Left lung (tissue), 4 donors: ENCODE measurements at regions not wholly inside any gene's neighbourhood (a gene's known extent, or its start where the extent isn't known, plus 50 kb on each side); places are given as distances from the start of the nearest gene placed in this dataset.
"Not testable (repeated sequence)": the region's sequence is repeated elsewhere in the genome, so short reads cannot be mapped to it uniquely, and the experiment has no call there.

Experiments
- ATAC-seq: fragments of 200-7000 bp; cut with Tn5 transposase; one replicate; pipeline ENCODE4 v1.9.1; 2020; ENCODE audit warnings: moderate library complexity
- DNase-seq, 4 donors: peaks; one replicate each; pipeline ENCODE4 v3.0.0-alpha.2; 2013 to 2020
- H3K27ac ChIP-seq, 2 donors: fragments of 200-600 bp; sonication (generic) in 1 of 2; one replicate each; pipeline versions ENCODE4 v1.5.0 to v1.8.0; 2020 to 2021
- H3K27me3 ChIP-seq, 2 donors: fragments of 200-600 bp; sonication (generic) in 1 of 2; one replicate each; pipeline versions ENCODE4 v1.5.0 to v1.8.0; 2020 to 2021
- H3K36me3 ChIP-seq, 2 donors: fragments of 200-600 bp; sonication (generic) in 1 of 2; one replicate each; pipeline versions ENCODE4 v1.5.0 to v1.8.0; 2020 to 2021
- H3K4me1 ChIP-seq, 2 donors: fragments of 200-600 bp; one replicate each; pipeline ENCODE4 v1.8.0; 2021
- H3K4me3 ChIP-seq, 2 donors: fragments of 200-600 bp; sonication (generic) in 1 of 2; one replicate each; pipeline versions ENCODE4 v1.5.0 to v1.8.0; 2020 to 2021; ENCODE audit warnings: mild to moderate bottlenecking in 1 of 2
- H3K9me3 ChIP-seq, 2 donors: fragments of 200-600 bp; sonication (generic) in 1 of 2; one replicate each; pipeline versions ENCODE4 v1.5.0 to v1.8.0; 2020 to 2021
- intact Hi-C, 2 donors: fragments of 100-400 bp; cut with DNase I; formaldehyde crosslinking; loops; one replicate each; pipeline versions ENCODE4 v1.11.2 to v1.14.2; 2022
- TF ChIP-seq, protein P1 (sequence below), 2 donors: fragments of 200-600 bp; sonication (generic) in 1 of 2; IDR thresholded peaks; one replicate each; pipeline versions ENCODE4 v1.5.0 to v1.8.0; 2021; ENCODE audit warnings: antibody characterized with exemption in 2 of 2
- donor health status: DM: no; HTN: yes; CAD: no.
- donor health status: DM: no; HTN: no; CAD: no.

DNA sequence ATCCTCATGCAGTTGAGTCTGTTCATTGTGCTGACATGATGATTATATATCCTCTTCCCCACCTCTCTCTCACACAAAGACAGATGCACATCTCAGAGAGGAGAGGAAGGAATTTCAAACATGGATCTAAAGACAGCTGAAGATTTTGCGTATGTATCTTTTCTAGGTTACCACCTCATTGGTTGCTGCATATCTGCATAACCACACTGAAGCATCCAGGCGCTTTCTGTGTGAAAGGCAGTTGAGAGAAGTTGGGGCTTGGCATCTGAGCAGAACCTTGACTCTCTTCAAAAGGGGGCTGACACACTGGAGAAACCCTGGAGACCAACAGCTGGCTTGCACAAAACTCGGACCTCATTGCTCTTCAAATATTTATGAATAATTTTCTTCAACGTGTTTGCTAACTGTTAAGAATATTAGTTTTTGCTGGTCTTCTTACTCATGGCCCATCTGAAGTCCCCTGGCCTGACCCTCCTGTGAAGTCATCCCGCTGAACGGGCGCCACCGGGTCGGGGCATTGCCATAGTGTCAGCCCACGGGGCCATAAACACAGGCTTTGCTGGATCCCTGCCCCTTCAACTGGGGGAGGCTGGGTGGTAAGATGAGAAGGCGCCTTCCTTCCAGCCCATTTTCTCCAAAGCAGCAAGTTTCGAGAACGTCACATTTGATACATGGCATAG is 593.2 kb upstream of the CLINT1 start:
- Histone ChIP-seq H3K27me3 (no peaks in the 10 kb centered on the region), H3K4me1 (no peaks in the 10 kb centered on the region), H3K36me3 (no peaks in the 10 kb centered on the region), H3K27ac (no peak overlapping the region), H3K9me3 (no peaks in the 10 kb centered on the region), H3K4me3 (no peak overlapping the region)
- intact Hi-C loops = no loop called here
- ATAC-seq (no peak), DNase-seq (no peak)
- TF ChIP-seq, protein P1, sequence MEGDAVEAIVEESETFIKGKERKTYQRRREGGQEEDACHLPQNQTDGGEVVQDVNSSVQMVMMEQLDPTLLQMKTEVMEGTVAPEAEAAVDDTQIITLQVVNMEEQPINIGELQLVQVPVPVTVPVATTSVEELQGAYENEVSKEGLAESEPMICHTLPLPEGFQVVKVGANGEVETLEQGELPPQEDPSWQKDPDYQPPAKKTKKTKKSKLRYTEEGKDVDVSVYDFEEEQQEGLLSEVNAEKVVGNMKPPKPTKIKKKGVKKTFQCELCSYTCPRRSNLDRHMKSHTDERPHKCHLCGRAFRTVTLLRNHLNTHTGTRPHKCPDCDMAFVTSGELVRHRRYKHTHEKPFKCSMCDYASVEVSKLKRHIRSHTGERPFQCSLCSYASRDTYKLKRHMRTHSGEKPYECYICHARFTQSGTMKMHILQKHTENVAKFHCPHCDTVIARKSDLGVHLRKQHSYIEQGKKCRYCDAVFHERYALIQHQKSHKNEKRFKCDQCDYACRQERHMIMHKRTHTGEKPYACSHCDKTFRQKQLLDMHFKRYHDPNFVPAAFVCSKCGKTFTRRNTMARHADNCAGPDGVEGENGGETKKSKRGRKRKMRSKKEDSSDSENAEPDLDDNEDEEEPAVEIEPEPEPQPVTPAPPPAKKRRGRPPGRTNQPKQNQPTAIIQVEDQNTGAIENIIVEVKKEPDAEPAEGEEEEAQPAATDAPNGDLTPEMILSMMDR (IDR thresholded peaks at IDR 0.05) = no peak

DNA sequence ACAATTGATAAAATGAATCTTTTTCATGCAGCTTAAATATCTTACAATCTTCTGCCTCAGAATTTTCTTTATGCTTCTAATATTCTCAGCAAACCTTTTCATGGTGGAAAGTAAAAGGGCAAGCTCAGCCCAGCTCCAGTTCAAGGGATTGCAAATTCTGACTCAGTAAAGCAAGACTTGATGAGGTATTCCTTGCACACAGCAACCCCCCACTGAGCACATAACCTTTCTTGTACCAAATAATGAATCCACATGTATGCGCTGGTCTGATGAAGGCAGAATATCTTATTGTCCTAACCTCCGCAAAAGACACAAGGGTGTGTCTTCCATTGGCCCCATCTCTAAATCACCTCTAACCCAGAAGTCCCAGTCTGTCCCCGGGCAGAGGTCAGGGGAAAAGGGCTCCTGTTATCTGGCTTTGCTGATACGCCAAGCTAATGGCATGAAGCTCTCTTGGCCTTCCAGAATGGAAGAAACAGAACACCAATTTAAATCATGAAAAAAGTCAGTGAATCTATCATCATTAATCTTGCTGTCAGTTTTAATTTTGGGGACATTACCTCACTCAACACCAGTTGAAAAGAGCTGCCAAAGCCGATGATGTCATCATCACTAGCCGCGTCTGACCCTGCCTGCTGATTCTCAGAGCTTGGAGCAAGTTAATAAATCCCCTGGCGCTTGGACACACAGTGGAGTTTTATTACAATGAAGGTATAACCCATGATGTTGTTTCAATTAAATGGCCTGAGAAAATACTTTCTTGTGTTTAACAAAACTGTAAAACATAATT is 592.5 kb upstream of the CLINT1 start:
- Histone ChIP-seq H3K4me3 (no peak overlapping the region), H3K9me3 (no peaks in the 10 kb centered on the region), H3K4me1 (no peaks in the 10 kb centered on the region), H3K27ac (no peak overlapping the region), H3K27me3 (no peaks in the 10 kb centered on the region), H3K36me3 (no peaks in the 10 kb centered on the region)
- TF ChIP-seq, protein P1 (IDR thresholded peaks at IDR 0.05) = no peak
- ATAC-seq (no peak), DNase-seq (no peak)
- intact Hi-C loops = no loop called here

DNA sequence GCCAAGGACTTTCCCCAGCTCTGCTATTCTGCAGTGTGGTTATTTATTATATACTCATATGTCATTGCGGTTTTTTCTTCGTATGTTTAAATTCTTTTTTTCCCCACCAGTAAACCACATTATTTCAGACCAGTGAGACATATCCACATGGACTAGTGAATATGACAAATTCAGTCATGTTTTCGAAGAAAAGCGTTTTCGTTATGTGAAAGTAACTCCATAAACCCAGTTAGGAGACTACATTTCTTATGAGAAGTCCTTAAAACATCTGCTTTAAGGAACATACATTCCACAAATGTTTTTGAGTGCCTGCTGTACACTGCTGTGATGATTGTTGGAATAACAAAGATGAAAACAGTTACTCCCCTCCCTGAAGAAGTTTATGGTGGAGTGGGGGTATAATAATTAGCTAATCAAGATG is 591.8 kb upstream of the CLINT1 start:
- H3K27ac ChIP-seq = no peak overlapping the region

DNA sequence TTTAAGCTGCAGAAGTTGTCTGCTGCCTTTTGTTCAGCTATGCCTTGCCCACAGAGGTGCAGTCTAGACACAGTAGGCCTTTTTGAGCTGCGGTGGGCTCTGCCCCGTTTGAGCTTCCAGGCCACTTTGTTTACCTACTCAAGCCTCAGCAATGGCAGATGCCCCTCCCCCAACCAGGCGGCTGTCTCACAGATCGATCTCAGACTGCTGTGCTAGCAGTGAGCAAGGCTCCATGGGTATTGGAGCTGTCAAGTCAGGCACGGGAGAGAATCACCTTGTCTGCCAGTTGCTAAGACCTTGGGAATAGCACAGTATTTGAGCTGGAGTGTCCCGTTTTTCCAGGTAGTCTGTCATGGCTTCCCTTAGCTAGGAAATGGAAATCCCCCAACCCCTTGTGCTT is 587.8 kb upstream of the CLINT1 start:
- H3K9me3 ChIP-seq, H3K27ac ChIP-seq, DNase-seq, H3K4me3 ChIP-seq, H3K27me3 ChIP-seq, ATAC-seq, intact Hi-C loops, H3K36me3 ChIP-seq, H3K4me1 ChIP-seq: not testable (repeated sequence)

More for the DNA sequence above, 591.8 kb upstream of the CLINT1 start:
- Histone ChIP-seq H3K4me1 (no peaks in the 10 kb centered on the region), H3K4me3 (no peak overlapping the region), H3K9me3 (peaks cover 0 to 2% of the 10 kb centered on the region in 2 donors), H3K36me3 (no peaks in the 10 kb centered on the region), H3K27me3 (no peaks in the 10 kb centered on the region)
- TF ChIP-seq, protein P1 (IDR thresholded peaks at IDR 0.05) = no peak
- no peak for DNase-seq
- ATAC-seq = no peak
- intact Hi-C loops = no loop called here

DNA sequence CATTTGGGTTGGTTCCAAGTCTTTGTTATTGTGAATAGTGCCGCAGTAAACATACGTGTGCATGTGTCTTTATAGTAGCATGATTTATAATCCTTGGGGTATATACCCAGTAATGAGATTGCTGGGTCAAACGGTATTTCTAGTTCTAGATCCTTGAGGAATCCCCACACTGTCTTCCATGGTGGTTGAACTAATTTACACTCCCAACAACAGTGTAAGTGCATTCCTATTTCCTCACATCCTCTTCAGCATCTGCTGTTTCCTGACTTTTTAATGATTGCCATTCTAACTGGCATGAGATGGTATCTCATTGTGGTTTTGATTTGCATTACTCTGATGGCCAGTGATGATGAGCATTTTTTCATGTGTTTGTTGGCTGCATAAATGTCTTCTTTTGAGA is 580.3 kb upstream of the CLINT1 start:
- H3K36me3 ChIP-seq, H3K4me3 ChIP-seq, H3K27ac ChIP-seq, intact Hi-C loops, ATAC-seq, H3K27me3 ChIP-seq, H3K4me1 ChIP-seq, H3K9me3 ChIP-seq, DNase-seq: not testable (repeated sequence)

DNA sequence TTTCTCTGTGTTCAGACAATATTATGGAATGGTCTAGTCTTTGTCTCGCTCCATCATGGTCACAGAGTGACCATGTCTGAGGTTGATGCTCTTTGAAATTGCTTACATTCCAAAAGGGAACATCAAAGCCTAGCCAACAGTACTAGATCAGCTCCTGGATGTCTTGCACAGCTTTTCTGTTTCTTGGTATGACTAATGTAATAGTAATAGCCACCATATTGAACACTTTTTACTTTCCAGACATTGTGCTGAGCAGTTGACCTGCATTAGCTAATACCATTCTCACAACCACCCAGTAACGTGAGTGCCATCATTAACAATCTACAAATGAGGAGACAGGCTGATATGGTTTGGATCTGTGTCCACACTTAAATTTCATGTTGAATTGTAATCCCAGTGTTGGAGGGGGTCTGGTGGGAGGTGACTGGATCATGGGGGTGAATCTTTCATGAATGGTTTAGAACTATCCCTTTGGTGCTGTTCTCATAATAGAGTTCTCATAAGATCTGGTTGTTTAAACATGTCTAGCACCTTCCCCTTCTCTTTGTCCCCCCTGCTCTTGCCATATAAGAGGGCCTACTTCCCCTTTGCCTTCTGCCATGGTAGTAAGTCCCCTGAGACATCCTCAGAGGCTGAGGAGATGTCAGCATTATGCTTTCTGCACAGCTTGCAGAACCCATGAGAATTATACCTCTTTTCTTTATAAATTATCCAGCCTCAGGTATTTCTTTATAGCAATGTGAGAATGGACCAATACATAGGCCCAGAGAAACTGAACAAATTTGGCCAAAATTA is 577.5 kb upstream of the CLINT1 start:
- Histone ChIP-seq H3K4me3 (no peak overlapping the region), H3K27me3 (no peaks in the 10 kb centered on the region), H3K36me3 (no peaks in the 10 kb centered on the region), H3K27ac (no peak overlapping the region), H3K4me1 (no peaks in the 10 kb centered on the region), H3K9me3 (no peaks in the 10 kb centered on the region)
- TF ChIP-seq, protein P1 (IDR thresholded peaks at IDR 0.05) = no peak
- DNase-seq (no peak), ATAC-seq (no peak)
- intact Hi-C loops = no loop called here
